Medulla oblongata (tissue), 1 donor: ENCODE measurements at regions not wholly inside any gene's neighbourhood (a gene's known extent, or its start where the extent isn't known, plus 50 kb on each side); places are given as distances from the start of the nearest gene placed in this dataset.

Experiments used
- DNase-seq: peaks from one replicate; pipeline ENCODE4 v3.0.0-alpha.2; 2015; ENCODE audit errors: extremely low spot score

DNA sequence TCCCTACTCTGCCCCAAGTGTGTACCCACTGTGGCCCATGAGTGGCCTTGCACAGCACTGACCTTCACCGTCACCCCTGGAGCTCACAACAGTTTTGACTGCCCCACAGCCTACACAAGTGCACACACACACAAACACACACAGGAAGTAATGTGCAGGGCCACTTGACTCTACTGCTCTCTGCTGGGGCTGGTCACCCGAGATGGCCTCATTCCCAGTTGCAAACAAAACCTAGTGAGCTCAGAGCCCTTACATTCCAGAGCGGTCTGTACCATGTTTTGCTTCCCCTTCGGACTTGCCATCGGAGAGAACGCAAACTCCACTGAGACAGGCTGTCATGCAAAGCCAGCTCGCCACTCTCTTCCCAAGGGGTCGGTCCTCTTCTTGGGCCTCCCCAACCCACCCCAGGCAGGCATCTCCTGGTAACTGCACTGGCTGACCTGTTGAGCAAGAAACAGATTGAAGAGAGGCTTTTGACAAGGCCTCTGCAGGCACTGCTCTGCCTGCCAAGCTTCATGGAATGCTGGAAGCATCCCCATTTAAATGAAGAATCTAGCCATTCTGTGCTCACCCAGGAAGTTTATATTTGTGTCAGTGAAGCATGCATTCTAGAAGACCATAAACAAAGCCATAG is 232.0 kb upstream of the IGF1R start:
- DNase-seq, result peak; percentile 13

DNA sequence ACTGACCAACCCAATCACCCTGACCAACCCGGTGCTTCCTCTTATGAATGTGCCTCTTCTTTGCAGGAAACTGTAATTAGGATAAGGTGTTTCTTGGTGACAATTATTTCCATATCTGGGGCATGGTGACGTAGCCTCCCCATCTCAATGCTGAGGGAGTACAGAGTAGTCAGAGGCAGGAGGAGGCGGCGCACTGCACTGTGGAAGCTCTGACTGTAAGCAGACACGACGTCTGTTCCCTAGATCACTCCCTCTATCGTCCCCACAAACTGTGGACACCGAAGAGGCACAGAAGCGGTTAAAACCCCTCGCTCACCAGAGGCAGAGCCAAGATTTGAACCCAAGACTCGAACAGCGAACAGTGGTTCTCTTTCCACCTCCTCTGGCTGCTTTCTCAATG is 231.0 kb upstream of the IGF1R start:
- no peak for DNase-seq

DNA sequence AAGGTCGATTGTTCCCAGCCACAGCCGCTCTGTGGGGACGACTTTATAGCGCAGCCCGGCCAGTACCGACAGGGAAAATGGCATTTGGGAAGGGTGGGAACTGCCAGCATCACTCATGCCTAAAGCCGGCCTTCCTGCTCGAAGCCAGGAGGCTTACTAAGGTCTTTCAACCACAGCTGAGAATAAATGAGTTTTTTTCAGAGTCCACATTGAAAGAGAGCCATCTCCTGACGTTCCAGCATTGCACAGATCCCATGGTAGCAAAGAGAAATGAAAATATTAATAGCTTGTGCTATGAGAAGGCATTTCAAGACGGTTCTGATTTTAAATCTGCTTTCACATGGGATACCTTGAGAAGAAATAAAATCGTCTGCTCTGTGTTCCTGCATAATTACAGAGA is 230.2 kb upstream of the IGF1R start:
- no peak for DNase-seq

DNA sequence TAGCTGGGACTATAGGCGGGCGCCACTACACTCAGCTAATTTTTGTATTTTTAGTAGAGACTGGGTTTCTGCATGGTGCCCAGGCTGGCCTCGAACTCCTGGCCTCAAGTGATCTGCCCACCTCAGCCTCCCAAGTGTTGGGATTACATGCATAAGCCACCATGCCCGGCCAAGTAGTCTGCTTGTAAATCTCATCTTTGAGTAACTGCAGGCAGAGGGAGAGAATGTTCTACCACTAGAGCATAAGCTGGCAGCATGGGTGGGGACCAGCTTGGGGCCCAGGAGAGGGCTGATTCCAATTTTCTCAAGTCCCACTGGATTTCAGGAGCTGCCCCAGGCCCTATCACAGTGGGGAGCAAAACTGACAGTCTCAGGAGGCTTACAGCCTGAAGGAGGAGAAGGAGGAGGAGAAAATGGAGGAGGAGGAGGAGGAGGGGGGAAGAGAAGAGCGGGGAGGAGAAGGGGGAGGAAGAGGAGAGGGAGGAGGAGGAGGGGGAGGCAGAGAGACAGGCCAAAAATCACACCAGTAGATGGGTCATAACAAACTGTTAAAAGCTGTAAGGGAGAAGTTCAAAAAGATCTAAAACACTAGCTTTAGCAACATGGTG is 229.1 kb upstream of the IGF1R start:
- DNase-seq, result no peak

DNA sequence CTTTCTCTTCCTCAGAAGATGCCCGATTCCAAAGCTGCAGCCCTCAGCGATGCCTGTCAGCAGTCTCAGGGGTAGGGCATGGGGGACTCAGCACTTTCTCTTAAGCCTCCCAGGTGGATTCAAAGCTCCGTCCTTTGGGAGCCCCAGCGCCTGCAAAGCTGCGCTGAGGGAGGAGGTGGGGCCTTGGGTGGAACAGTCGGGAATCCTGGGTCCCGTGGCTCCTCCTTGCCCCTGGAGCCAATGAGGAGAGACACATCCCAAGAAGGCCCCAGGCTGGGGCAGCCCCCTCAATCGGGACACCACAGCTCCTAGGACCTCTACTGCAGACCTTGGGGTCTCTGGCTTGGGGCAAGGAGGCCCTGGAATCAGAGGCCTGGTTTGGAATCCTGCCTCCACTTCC is 227.5 kb upstream of the IGF1R start:
- no peak for DNase-seq

DNA sequence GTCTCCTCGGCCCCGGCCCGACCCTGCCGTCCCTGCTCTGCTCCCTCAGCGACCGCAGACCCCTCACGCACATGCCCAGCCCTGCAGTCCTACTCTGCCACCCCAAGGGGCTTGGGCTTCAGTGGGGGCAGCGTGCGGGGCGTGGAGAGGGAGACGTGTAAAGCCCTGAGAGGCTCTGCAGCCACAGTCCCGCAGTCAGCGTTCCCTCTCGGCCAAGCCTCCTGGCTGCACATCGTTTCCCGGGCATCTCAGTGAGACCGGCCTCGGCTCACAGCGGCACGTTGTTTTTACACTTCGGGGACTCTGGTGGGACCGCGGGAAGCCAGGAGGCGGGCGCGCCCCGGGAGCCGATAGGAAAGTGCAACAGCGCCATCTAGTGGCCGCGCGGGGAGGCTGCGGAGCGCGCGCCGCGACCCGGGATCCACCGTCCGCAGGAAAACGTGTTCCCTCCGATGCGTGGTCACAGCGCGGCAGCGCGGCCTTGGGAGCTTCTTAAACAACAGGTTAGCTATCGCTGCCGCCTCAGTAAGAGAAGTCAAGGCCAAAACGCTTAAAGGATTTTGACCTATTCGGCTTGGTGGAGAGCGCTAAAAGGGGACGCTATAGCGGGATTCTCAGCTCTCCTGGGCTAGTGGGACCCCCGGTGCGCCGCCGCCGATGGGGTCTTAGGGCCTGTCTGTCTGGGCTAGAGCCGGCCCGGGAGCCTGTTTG is 226.8 kb upstream of the IGF1R start:
- peak; percentile 42 for DNase-seq

DNA sequence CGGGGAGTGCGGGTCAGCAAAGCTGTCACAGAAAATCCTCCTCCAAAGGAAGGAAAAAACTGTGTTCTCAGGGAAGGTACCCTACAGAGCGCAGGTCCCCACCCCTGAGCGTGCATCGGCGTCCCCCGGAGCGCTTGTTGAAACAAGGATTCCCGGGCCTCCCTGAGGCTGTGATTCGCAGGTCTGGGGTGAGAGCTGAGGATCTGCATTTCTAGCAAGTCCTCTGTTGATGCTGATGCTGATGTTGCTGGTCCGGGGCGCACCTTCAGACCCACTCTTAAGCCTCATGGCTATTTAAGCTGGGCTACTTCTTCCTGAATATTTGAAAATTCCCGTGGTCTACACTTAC is 226.2 kb upstream of the IGF1R start:
- DNase-seq, result no peak

DNA sequence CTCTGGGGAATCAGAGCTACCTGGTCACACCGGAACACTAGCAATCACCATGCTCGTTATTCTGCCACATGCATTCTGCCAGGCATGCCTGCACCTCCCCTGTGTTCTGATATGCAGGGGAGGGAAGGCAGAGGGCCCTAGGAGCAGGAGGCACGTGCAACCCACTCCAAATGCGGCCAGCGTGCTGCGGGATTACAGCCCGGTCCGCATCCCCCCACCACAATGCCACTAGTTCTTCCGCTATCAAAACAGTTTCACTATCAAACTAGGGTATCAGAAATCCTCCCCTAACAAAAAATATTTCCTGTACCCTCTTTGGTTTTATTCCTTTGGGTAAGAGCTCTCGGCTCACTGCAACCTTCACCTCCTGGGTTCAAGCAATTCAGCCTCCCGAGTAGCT is 223.2 kb upstream of the IGF1R start:
- DNase-seq, result no peak

DNA sequence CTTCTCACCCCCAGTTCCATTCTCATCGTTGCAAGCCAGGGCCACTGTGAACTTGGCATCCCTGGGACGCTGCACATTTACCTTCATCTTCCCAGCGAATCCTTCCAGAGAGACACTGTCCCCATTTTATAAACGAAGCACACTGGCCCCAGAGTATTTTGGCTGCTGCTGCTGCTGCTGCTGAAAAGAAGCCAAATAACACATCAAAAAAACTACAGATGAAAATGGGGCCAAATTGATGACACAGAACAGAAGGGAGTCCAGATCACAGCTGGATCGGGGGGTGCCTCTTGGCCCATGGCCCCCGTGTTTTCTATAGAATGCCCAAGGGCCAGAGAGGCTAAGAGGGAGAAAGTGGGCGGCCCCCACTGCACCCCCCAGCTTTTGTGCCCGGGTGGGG is 221.0 kb upstream of the IGF1R start:
- no peak for DNase-seq

DNA sequence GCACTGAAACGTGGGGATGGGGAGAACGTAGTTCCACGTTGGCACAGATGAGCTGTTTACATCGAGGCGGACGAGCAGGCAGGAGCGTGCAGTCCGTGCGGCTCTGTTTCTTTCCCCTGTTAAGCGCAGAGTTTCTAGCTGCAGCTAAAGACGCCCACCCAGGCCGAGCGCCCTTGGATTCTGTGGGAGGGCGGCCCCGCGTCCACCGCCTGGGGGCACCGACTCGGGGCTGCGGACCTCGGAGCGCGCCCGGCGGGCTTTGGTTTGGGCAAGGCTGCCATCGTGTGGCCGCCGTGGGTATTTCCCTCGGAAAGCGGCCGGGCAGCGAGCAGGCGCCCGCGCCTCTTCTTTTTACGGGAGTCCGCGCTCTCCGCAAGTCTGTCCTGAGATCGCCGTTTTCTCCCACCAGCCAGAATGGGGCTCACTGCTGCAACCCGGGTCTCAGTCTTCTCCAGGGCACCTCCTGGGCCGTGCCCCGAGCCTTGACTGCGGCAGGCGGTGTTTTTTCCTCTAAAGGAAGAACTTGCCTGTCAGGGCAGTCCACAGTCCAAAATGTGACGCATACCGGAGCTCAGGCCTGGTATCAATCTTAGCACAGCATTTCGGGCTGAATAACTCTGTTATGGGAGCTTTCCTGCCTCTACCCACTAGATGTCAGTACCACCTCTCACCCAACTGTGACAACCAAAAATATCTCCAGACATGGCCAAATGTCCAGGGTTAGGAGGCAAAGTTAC is 219.9 kb upstream of the IGF1R start:
- DNase-seq, result peak; percentile 54

DNA sequence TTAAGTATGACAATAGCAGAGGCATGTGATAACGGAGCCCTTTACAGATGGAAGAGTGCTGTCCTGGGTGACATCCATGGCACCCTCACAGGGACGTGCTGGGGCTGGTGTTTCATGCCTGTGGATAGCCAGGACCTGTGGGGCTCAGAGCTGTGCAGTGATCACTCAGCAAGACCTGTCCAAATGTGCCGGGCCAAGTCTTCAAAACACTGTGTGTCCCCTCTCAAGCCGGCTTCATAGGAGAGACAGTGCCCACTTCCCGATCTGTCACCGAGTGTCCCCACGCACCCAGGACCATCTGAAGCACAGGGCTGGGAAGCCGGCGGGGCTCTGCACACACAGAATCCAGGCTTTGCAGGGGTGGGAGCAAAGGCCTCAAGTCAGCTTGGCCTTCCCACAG is 217.2 kb upstream of the IGF1R start:
- no peak for DNase-seq

DNA sequence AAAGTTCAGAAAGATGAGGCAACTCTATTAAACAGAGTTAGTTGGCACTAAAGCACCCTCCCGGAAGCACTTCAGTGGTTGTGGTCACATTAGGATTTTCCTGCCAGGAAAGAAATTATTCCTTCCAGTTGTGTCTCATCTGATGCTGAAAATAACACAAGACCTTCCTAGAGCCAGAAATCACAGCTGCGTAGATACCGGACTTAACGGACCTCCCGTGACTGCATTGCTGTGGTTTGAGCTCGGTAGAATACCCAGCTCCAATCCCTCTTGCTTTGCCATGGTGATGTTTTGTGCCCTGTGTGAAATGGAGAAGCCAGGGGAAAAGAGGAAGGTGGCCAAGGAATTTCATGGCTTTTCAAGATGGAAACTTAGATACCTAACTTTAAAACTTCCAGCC is 215.0 kb upstream of the IGF1R start:
- DNase-seq, result peak; percentile 39

DNA sequence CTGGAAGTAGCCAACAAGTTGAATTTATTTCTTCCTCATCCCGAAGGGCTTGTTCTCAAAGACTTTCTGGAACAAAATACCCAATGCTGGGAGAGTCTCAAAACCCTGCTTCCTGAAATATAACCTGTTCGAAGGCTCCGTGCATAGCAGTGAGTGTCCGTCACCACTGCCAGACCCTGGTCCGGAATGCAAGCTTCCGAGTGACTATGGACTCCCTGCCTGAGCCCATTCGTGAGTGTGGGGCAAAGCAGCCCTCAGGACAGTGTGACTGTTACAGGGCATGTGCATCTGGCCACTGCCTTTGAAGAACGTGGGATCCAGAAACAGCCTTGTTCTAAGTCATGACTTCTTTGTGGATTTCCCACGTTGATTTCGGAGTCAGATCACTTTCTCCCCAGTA is 214.5 kb upstream of the IGF1R start:
- no peak for DNase-seq

DNA sequence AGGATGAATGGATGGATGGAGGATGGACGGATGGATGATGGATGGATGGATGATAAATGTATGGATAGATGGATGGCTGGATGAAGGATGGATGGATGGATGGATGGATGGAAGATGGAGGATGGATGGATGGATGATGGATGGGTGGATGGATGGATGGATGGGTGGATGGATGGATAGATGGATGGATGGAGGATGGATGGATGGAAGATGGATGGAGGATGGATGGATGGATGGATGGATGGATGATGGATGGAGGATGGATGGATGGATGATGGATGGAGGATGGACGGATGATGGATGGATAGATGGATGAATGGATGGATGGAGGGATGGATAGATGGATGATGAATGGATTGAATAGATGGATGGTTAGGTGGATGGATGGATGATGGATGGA is 210.6 kb upstream of the IGF1R start:
- DNase-seq, result no peak

DNA sequence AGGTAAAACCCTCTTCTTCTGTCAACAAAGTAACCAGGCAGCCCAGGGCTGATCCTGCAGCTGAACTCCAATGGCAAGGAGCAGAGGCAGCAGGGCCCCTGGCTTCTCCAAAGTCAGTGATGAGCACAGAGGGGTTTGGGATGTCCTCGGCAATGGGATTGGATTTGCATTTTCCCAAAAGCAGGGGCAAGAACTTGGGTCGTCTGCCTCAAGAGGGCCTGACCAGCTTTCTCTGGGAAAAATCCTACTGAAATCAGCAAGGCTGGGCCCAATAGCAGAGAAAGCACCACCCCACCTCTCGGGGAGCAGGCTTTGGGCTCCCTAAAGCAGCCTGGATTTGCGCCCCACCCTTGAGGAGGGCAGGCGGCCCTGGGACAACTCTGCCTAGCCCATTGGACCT is 210.0 kb upstream of the IGF1R start:
- no peak for DNase-seq

DNA sequence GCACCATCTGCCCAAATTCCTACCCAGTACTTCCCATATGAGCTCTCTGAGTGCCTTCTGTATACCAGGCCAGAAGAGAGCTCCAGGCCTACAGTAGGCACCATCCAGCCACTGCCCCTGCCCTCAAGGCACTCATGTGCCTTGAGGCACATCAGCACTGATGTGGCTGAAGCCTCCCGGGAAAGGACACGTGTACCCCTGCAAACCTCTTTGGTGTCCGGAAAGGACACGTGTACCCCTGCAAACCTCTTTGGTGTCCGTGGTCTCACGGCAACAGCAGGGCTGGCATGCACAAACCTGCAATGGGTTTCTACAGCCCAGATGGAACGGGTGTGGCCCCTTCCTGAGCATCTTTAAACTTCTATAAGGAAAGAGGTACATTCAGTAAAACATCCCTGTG is 209.4 kb upstream of the IGF1R start:
- DNase-seq, result no peak

DNA sequence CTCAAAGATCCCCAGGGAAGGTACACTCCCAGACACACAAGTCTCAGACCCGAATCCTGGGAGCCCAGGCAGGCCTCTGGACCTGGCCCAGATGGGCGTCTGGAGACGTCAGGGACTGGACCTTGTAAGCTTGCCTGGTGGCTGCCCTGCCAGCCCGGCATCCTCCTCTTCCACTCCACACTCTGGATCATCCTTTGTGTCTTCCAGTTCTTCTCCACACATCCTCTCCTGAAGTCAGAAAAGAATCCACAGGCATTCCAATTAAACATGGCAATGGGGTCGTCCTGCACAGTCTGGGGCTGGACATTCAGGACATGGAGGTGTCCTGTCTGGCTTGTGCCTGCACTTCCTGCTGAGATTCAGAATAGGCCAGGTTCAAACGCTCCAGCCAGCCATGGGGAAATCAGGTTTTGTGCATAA is 208.8 kb upstream of the IGF1R start:
- no peak for DNase-seq

DNA sequence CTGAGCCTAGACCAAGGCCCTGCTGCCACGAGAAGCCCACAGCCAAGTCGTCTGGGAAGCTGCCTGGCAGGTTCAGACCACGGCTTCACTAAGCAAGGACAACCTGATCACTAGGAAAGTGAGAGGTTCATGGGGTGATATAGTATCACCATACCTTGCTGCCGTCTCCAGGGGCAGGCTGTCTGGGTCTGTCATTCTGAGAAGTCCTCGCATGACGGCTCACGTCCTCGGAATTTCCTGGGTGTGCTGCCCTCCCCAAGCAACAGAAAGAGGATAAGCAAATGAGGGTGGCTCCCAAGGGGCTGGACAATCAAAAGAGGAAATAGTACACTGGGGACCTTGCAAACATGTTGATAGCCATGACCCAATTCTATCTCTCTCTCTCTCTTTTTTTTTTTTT is 207.4 kb upstream of the IGF1R start:
- no peak for DNase-seq

DNA sequence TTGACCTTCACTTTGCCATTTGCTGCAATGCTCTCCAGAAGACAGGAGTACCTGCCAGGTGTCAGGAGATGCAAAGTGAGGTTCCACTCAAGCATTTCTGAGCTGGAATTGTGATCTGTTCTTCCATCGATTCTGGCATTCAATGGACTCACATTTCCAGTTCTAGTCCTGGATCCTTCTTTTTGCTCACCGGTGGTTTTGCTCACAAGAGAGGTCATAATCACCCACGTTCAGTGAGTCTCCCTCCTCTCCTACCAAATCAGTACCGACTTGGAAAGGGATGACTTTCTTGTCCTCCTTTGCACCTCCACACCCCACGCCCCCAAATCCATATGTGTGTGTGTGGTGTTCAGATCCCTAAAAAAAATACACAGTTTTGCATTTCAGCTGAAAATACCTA is 206.7 kb upstream of the IGF1R start:
- DNase-seq, result no peak

DNA sequence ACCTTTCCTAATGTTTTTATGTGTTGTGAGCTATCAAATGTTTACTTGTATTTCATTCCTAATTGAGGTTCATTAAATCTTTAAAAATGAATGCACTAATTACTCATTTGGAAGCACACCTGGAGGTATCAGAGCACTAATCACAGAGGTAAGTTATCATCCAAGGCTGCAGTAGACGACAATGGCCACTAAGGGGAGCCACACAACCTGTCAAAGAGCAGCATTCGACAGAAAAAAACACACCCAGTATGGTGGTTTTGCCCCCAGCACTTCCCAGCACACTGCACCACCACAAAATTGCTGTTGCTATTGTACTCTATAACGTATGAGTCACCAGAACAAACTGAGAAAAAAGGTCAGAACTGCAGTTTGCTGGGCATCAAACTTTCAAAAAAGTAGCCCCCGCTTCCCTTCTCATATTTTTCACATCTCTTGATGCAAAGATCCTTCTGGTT is 205.9 kb upstream of the IGF1R start:
- DNase-seq, result peak; percentile 54

DNA sequence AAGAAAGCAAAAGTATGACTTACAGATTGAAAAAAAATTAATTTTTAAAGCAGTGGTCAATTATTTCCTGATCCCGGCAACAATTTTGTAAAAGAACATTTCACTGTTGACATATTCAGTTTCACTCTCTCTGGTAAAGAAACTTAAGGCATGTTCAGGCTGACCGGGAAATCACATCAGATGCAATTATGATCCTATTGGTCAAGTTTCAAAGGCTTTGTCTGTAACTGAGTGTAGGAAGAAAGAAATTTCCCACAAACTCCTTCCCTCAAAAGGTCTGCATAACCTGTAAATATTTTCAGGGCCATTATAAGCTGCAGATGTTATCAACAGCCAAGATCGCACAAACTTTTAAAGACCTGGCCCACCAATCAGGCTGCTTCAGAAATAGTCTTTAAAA is 205.4 kb upstream of the IGF1R start:
- DNase-seq, result no peak

DNA sequence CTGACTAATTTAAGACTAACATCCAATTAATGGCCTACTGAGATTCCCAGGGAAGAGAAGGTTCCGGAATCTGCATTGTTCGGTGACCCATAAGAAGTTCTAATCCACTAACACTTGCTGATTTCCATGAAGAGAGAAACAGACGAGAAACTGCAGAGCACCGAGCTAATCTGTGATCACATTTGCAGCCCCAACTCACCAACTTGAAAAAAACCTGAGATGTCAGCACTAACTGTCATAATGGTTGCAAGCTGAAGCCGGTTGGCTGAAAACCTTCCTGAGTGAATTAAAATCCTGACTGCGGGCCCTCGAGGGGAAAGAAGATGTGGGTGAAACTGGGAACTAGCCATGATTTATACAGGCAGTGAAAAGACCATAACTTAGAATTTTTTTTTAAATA is 204.8 kb upstream of the IGF1R start:
- DNase-seq, result no peak

DNA sequence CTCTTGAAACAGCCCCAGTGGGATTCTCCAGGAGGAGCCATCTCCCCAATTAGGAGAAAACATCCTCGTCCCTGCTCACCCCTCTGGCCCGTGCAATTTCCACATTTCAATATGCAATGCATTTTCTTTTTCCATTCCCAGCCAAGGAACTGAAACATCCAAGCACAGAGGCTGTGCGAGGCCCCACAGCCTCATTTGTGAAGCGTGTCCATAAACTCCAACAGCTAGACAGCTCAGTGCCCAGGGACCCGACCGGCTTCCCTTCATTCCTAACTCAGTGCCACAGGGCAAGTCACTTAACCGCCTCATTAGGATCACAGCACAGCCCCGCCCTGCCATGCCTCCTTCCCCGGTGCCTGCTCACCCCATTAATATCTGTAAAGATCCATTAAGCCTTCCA is 204.2 kb upstream of the IGF1R start:
- DNase-seq, result no peak
